Progenitor cell of endocrine pancreas (in vitro differentiated cells): ENCODE measurements at regions not wholly inside any gene's neighbourhood (a gene's known extent, or its start where the extent isn't known, plus 50 kb on each side); places are given as distances from the start of the nearest gene placed in this dataset.

Source experiments
- DNase-seq: peaks from one replicate; pipeline ENCODE4 v3.0.0; 2021; ENCODE audit warnings: low spot score; ENCODE audit not compliant: unreplicated experiment
- H3K27ac Mint-ChIP-seq: 2 replicates; pipeline ENCODE4 v1.8.0; 2021; ENCODE audit warnings: mild to moderate bottlenecking, moderate library complexity, mixed read lengths
- H3K27me3 Mint-ChIP-seq: 2 replicates; pipeline ENCODE4 v1.8.0; 2021; ENCODE audit warnings: mixed read lengths
- H3K36me3 Mint-ChIP-seq: 2 replicates; pipeline ENCODE4 v1.8.0; 2022; ENCODE audit warnings: mixed read lengths; ENCODE audit not compliant: insufficient read depth
- H3K4me1 Mint-ChIP-seq: 2 replicates; pipeline ENCODE4 v1.8.0; 2021; ENCODE audit warnings: low read depth, mixed read lengths
- H3K4me3 Mint-ChIP-seq: 2 replicates; pipeline ENCODE4 v1.8.0; 2021; ENCODE audit warnings: low read depth, mild to moderate bottlenecking, moderate library complexity, mixed read lengths
- H3K9me3 Mint-ChIP-seq: 2 replicates; pipeline ENCODE4 v1.8.0; 2021; ENCODE audit warnings: low read depth, mixed read lengths
- TF ChIP-seq, protein P1 (sequence below): fragments of 200-600 bp; sonication (generic); IDR thresholded peaks from one replicate; pipeline ENCODE4 v1.5.0; 2021; ENCODE audit warnings: antibody characterized with exemption, mild to moderate bottlenecking; ENCODE audit not compliant: unreplicated experiment

DNA sequence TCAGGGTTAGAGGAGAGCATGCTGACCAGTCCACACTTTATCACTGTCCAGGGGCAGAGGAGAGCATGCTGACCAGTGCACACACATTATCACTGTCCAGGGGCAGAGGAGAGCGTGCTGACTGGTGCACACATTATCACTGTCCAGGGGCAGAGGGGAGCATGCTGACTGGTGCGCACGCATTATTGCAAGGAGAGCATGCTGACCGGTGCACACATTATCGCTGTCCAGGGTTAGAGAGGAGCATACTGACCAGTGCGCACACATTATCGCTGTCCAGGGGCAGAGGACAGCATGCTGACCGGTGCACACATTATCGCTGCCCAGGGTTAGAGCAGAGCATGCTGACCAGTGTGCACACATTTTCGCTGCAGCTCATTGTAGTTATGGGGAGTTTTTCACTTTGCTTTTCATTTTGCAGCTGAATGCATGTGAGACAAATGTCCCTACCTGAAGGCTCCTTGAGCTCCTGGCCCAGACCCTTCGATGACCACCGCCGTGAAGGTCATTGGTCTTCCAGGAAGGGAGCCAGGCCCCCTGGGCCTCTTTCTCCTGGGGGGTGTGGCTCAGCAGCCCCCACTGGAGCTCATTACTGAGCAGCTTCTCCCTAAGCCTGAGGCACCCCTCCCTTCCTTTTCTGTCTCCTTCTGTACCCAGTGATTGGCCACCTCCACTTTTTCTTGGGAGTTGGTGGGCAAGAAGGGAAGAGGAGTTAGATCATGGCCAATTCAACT, 178.8 kb upstream of the AFDN start:
- Mint-ChIP-seq H3K27ac (no peak overlapping the region), H3K4me3 (no peak overlapping the region), H3K27me3 (no peaks in the 10 kb centered on the region), H3K36me3 (no peaks in the 10 kb centered on the region), H3K4me1 (peaks cover 5% of the 10 kb centered on the region), H3K9me3 (no peaks in the 10 kb centered on the region)
- no peak for DNase-seq
- TF ChIP-seq, protein P1, sequence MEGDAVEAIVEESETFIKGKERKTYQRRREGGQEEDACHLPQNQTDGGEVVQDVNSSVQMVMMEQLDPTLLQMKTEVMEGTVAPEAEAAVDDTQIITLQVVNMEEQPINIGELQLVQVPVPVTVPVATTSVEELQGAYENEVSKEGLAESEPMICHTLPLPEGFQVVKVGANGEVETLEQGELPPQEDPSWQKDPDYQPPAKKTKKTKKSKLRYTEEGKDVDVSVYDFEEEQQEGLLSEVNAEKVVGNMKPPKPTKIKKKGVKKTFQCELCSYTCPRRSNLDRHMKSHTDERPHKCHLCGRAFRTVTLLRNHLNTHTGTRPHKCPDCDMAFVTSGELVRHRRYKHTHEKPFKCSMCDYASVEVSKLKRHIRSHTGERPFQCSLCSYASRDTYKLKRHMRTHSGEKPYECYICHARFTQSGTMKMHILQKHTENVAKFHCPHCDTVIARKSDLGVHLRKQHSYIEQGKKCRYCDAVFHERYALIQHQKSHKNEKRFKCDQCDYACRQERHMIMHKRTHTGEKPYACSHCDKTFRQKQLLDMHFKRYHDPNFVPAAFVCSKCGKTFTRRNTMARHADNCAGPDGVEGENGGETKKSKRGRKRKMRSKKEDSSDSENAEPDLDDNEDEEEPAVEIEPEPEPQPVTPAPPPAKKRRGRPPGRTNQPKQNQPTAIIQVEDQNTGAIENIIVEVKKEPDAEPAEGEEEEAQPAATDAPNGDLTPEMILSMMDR, result no peak

DNA sequence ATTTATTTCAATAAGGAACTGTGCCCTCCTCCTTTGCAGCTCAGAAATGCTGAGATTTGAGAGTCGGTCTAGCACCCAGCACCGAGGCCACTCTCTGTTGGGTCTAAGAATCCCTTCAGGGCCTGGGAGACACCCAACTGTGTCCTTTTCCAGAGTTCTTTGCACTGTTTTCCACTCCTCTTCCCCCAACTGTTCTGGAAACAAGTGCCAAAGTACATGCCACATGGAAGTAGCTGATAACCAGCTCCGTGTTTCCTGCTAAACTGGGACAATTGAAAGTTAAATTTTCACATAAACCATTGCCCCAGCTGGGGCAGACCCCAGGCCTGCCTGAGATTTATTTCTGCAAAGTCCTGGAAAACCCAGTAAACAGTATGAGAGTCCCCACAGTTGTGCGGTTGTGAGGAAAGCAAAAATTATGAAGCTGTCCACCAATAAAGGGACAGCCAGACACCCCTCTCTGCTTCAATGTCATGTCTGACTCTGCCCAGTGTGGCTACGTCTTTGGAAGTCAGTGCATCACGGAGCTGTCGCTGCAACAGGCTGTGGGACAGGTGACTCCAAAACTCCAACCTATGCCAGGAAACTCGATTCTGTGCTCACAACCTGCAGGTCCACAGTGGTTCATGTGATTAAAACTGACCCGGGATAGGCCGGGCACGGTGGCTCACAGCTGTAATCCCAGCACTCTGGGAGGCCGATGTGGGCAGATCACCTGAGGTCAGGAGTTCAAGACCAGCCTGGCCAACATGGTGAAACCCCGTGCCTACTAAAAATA, 178.0 kb upstream of the AFDN start:
- no peak for DNase-seq
- Mint-ChIP-seq H3K27ac (no peak overlapping the region), H3K36me3 (no peaks in the 10 kb centered on the region), H3K9me3 (no peaks in the 10 kb centered on the region), H3K4me3 (no peak overlapping the region), H3K27me3 (no peaks in the 10 kb centered on the region), H3K4me1 (peaks cover 4% of the 10 kb centered on the region)
- TF ChIP-seq, protein P1, result no peak

DNA sequence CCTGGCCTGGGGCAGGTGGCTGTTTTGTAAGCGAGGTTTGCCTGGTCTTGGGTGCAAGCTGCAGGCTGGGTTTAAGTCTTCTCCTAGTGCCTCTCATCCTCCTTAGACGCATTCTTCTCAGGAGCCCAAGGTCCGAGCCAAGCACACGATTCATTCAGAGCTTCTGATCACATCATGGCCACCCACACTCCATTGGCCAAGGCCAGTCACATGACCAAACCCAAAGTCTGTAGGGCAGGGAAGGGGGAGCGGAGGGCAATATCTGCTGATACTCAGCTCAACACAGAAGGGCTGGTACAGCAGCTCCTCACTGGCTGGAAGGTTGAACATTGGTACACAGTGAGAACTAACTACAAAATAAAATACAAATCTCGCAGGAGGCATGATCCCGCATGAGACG, 177.2 kb upstream of the AFDN start:
- H3K4me3 Mint-ChIP-seq, result no peak overlapping the region
- no peaks in the 10 kb centered on the region for H3K27me3 Mint-ChIP-seq
- TF ChIP-seq, protein P1, result no peak
- H3K36me3 Mint-ChIP-seq, result no peaks in the 10 kb centered on the region
- H3K9me3 Mint-ChIP-seq, result no peaks in the 10 kb centered on the region
- H3K4me1 Mint-ChIP-seq, result peaks cover 4% of the 10 kb centered on the region
- no peak overlapping the region for H3K27ac Mint-ChIP-seq
- DNase-seq, result no peak

DNA sequence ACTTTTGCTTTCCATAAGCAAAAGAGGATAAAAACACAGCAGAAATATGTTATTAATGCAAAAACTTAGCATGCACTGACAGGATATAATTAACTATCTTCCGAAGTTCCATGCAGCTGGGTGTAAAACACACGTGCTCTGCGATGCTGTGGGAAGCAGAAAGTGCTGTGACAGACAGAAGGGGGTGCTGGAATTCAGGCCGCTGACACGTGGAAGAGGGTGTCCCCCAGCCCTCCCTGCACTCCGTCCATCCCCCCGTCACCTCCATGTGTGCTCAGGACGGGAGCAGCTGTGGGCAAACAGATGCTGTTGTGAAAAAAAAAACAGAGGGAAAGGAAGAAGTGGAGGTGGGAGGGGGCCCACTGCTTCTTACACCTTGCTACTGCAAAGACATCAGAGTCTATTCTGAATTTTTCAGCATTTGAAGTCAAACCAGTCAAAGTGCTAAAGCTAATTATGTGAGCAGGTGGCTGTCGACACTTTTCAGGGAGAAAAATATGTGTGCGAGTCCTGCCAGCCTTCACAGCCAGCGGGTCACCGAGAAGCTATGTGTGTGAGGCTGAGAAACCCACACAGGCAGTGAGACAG, 175.9 kb upstream of the AFDN start:
- Mint-ChIP-seq H3K27me3 (no peaks in the 10 kb centered on the region), H3K9me3 (no peaks in the 10 kb centered on the region), H3K4me3 (no peak overlapping the region), H3K36me3 (no peaks in the 10 kb centered on the region), H3K27ac (no peak overlapping the region), H3K4me1 (peaks cover 1% of the 10 kb centered on the region)
- no peak for DNase-seq
- TF ChIP-seq, protein P1, result no peak

DNA sequence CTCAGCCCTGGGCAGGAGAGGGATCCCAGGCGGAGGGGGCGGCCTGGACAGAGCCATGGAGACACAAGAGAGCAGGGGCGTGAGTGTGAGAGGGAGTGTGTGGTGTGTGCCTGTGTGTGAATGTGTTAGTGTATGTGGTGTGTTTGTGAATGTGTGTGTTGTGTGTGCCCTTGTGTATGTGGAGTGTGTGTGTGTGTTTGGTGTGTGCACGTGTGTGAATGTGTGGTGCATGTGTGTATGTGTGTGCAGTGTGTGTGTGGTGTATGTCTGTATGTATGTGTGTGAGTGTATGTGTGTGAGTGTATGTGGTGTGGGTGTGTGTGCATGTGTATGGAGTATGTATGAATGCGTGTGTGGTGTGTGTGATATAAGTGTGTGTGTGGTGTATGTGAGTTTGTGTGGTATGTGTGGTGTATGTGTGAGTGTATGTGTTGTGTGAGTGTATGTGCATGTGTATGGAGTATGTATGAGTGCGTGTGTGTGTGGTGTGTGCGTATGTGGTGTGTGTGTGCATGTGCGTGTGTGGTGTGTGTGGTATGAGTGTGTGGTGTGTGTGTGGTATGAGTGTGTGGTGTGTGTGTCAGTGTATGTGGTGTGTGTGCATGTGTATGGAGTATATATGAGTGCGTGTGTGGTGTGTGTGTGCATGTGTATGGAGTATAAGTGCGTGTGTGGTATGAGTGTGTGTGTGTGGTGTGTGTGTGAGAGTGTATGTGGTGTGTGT, 175.2 kb upstream of the AFDN start:
- peaks cover 1% of the 10 kb centered on the region for H3K4me1 Mint-ChIP-seq
- DNase-seq, result no peak
- TF ChIP-seq, protein P1, result no peak
- H3K36me3 Mint-ChIP-seq, result no peaks in the 10 kb centered on the region
- no peak overlapping the region for H3K4me3 Mint-ChIP-seq
- no peaks in the 10 kb centered on the region for H3K9me3 Mint-ChIP-seq
- H3K27ac Mint-ChIP-seq, result no peak overlapping the region
- no peaks in the 10 kb centered on the region for H3K27me3 Mint-ChIP-seq
